Mesothelial cell of epicardium (in vitro differentiated cells): ENCODE measurements at regions not wholly inside any gene's neighbourhood (a gene's known extent, or its start where the extent isn't known, plus 50 kb on each side); places are given as distances from the start of the nearest gene placed in this dataset.
"Not testable (repeated sequence)": the region's sequence is repeated elsewhere in the genome, so short reads cannot be mapped to it uniquely, and the experiment has no call there.

Experiments used
- DNase-seq, 2 experiments: peaks; one replicate each; pipeline ENCODE4 v3.0.0; 2021; ENCODE audit warnings: low spot score in 2 of 2; ENCODE audit not compliant: unreplicated experiment in 2 of 2
- H3K27ac Mint-ChIP-seq: 2 replicates; pipeline ENCODE4 v1.8.0; 2021; ENCODE audit warnings: mixed read lengths
- H3K27me3 Mint-ChIP-seq: 2 replicates; pipeline ENCODE4 v1.8.0; 2021; ENCODE audit warnings: low read depth, mixed read lengths
- H3K36me3 Mint-ChIP-seq: 2 replicates; pipeline ENCODE4 v1.8.0; 2021; ENCODE audit warnings: mixed read lengths
- H3K4me1 Mint-ChIP-seq: 2 replicates; pipeline ENCODE4 v1.8.0; 2021; ENCODE audit warnings: mixed read lengths
- H3K4me3 Mint-ChIP-seq: 2 replicates; pipeline ENCODE4 v1.8.0; 2021; ENCODE audit warnings: mild to moderate bottlenecking, moderate library complexity, mixed read lengths
- H3K9me3 Mint-ChIP-seq: 2 replicates; pipeline ENCODE4 v1.8.0; 2021; ENCODE audit warnings: mixed read lengths
- TF ChIP-seq, protein P1 (sequence below): fragments of 200-600 bp; sonication (generic); IDR thresholded peaks from one replicate; pipeline ENCODE4 v1.5.0; 2021; ENCODE audit warnings: antibody characterized with exemption; ENCODE audit not compliant: unreplicated experiment

DNA sequence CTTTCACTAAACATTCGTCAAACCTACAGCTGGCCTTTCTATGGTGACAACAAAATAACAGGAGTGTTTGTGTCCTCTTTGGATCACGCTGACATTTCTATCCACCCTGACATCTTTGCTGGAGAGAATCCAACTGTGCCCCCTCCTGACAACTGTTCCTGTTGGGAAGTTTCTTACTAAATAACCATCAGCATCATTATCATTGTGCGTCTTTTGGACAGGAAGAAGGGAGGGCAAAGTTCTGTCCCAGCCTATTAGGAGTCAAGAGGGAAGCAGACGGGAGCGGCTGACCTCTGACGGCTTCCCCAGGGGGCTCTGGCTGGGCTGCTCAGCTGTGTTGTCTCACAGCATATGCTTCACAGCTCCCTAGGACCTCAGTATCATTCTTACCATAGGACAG, 195.9 kb upstream of the SULF2 start:
- H3K27me3 Mint-ChIP-seq, result peaks cover 3% of the 10 kb centered on the region
- TF ChIP-seq, protein P1, sequence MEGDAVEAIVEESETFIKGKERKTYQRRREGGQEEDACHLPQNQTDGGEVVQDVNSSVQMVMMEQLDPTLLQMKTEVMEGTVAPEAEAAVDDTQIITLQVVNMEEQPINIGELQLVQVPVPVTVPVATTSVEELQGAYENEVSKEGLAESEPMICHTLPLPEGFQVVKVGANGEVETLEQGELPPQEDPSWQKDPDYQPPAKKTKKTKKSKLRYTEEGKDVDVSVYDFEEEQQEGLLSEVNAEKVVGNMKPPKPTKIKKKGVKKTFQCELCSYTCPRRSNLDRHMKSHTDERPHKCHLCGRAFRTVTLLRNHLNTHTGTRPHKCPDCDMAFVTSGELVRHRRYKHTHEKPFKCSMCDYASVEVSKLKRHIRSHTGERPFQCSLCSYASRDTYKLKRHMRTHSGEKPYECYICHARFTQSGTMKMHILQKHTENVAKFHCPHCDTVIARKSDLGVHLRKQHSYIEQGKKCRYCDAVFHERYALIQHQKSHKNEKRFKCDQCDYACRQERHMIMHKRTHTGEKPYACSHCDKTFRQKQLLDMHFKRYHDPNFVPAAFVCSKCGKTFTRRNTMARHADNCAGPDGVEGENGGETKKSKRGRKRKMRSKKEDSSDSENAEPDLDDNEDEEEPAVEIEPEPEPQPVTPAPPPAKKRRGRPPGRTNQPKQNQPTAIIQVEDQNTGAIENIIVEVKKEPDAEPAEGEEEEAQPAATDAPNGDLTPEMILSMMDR, result no peak
- no peak for DNase-seq

DNA sequence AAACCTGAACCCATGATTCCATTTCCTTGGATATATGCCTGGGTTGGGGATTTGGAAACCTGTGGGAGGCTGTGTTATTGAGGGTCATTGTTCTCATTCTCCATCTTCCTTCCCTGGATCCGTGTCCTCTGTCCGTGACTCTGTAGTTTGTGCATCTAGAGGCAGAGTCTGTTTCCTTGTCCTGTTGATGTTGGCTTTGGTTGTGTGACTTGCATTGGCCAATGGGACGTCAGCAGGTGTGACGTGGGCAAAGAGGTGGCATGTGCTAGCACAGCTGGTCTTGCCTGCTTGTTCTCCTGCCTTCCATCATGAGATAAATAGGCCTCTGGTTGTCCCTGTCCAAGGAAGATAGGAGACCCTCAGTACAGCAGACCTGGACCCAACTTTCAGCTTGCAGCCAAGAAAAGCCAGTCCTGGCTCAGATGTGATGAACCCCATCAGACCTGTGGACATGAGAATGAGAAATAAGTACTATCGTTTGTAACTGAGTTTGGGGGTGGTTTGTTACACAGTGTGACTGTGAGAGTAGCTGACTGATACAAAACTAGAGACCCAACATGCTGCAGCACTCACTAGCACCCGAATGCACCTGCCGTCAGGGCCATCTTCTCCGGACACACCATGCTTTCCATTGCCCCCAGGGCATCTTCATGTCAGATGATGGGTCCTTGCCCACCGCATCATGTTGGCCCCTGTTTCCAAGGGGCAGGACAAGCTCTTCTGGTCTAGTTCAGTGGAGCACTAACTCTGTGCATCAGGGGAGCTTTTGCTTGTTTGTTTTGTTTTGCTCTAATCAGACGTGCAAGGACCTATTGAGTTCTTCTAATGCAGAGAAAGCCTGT, 195.3 kb upstream of the SULF2 start:
- DNase-seq, result no peak
- Mint-ChIP-seq H3K36me3 (no peaks in the 10 kb centered on the region), H3K9me3 (no peaks in the 10 kb centered on the region), H3K27me3 (peaks cover 3% of the 10 kb centered on the region), H3K4me3 (no peak overlapping the region), H3K27ac (no peak overlapping the region), H3K4me1 (peaks cover 11% of the 10 kb centered on the region)
- TF ChIP-seq, protein P1, result no peak

More for the DNA sequence above, 195.9 kb upstream of the SULF2 start:
- Mint-ChIP-seq H3K36me3 (no peaks in the 10 kb centered on the region), H3K4me3 (no peak overlapping the region), H3K27ac (no peak overlapping the region), H3K9me3 (no peaks in the 10 kb centered on the region), H3K4me1 (peaks cover 11% of the 10 kb centered on the region)

DNA sequence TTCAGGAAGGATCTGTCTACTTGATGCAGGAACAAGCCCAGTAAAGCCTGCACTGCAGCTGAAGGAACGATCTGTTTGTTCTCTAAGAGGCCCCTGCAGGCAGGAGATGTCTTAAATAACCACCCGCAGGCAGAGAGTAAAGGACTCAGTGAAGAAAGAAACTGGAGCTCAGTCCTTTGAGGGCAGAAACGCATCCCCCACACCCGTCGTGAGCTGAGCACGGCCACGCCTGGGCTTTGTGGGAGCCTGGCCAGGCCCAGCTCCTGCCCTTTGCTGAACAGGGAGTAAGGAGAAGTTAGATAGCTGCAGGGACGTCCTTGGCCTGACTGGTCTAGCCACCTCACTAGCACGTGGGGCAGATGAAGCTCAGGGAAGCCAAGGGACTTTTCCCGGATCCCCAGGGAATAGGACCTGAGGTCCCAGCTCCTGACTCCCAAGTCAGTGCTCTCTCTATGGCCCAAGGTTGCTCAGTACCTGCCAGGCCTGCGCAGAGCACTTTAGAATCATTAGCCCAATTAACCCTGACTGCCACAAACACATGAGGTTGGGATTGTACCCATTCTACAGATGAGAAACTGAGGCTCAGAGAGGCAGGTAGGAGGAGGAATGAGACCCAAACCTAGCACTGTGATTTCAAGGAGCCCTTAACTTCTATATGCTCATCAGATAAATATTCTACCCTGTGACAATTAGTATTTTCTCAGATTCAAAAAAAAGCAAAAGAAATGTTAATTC, 194.2 kb upstream of the SULF2 start:
- H3K4me3 Mint-ChIP-seq, H3K27me3 Mint-ChIP-seq, H3K36me3 Mint-ChIP-seq, H3K9me3 Mint-ChIP-seq, DNase-seq: not testable (repeated sequence)
- Mint-ChIP-seq H3K4me1 (peaks cover 11% of the 10 kb centered on the region), H3K27ac (peak overlapping the region; percentile 17)

DNA sequence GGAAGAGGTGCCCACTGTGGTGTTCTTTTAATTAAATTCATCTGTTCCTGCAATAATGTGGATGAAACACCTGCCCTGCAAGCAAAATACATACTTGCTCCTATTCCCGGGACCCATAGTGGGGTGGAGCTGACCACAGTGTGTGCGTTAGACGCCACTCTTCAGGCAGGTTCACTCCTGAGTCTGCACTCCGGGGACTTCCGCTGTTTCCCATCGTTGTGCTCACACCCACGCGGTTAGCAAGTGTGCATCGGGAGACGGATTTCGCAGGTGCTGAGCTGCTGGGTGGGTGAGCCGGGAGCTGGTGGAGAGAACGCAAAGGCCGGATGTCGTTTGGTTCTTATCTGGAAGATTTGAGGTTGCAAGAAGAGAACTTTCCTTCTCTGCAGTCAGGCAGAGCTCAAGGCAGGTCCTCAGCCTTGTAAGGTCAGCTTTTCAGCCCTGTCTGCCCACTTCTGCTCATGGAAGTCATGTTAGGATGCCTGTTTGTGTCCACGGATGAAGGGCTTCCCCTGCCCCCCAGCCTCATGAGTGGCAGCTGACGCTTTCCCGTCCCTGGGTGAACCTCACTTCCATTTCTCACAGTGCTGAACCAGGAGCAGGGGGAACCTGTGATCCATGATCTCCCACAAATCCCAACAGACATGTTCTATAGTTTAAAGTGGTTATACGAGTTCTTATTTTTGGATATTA, 193.3 kb upstream of the SULF2 start:
- peaks cover 11% of the 10 kb centered on the region for H3K4me1 Mint-ChIP-seq

DNA sequence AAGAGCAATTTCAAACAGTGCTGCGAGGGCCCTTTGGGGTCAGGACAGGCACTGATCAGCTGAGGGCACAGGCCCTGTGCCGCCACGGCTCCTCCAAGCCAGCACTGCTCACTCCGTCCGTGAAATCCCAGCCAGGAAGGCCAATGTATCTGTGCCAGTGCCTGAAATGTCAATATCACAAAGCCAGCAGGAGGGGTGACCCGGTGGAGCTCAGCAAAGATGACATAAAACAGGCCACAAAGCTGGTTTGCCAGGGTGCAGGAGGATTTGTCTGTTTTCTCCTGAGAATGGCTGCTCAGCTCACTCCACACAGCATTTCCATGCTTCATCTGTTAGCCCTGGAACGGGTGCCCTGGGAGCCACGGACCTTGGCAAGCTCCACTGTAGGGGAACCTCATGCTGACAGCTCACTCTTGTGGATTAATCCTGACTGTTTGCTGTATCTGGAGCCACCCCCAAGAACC, 192.5 kb upstream of the SULF2 start:
- DNase-seq, H3K4me3 Mint-ChIP-seq: not testable (repeated sequence)
- peaks cover 11% of the 10 kb centered on the region for H3K4me1 Mint-ChIP-seq

More for the DNA sequence above, 193.3 kb upstream of the SULF2 start:
- peak overlapping the region; percentile 17 for H3K27ac Mint-ChIP-seq
- DNase-seq, H3K27me3 Mint-ChIP-seq, H3K4me3 Mint-ChIP-seq, H3K9me3 Mint-ChIP-seq, H3K36me3 Mint-ChIP-seq: not testable (repeated sequence)

DNA sequence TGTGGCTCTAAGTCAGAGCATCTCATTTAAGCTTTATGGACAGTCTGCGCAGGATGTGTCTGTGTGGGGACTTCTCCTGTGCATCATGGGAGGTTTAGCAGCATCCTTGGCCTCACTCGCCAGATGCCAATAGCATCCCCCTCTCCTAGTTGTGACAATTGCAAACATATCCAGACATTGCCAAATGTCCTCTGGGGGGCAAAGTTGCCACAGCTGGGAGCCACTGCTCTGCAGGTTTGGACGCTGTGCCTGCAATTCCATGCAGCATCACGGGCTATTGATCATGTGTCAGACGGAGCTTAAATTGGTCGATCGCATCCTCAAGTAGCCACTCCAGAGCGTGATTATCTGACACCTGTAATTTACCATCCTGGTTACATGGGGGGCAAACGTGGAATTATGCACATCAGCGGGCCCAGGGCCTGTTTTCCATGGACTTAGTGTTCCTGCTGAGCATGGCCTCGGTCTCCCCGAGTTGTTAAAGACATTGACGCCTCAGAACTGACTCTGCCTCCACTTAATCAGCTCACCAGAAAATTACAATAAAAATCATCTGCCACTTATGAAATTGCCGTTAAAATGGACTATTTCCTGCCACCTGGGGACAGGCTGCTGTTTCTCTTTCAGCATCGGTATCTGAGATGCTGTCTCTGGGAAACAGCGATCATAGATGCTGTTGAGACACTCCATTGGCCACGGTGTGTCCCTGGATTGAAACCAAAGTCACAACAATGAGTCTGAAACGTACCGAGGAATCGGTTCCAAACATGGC, 191.9 kb upstream of the SULF2 start:
- not testable (repeated sequence) for H3K9me3 Mint-ChIP-seq, DNase-seq, H3K27ac Mint-ChIP-seq, H3K36me3 Mint-ChIP-seq, H3K4me3 Mint-ChIP-seq, H3K27me3 Mint-ChIP-seq
- H3K4me1 Mint-ChIP-seq, result peaks cover 13% of the 10 kb centered on the region

More for the DNA sequence above, 192.5 kb upstream of the SULF2 start:
- not testable (repeated sequence) for H3K27me3 Mint-ChIP-seq, H3K27ac Mint-ChIP-seq, H3K36me3 Mint-ChIP-seq, H3K9me3 Mint-ChIP-seq

DNA sequence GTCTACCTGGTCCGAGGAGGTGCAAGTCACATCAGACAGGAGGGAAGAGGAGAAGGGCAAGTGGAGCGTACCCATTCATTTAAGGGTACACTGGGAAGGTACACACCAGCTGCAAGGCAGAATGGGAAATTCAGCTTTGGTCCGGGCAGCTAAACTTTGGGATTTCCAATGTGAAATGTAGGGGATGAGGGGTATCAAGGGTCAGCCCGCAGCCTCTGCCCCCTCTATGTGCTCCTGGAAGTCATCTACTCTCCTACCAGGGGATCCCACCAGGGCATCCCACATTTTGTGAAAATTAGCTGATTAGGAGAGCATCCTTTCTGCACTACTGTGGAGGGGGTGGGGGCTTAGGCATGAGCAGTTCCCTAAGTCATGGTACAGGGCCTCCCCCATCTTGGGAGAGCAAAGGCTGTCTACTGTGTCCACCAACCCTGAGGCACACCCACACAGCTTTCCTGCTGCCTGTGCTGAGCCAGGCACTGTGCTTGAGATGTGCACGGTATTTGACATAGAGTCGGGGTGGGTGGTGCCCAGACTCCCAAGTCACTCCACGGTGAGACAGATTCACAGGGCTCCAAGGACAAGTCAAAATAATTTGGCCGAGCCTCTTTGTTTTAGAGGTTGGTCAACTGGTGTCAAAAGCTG, 189.1 kb upstream of the SULF2 start:
- Mint-ChIP-seq H3K4me1 (peaks cover 37% of the 10 kb centered on the region), H3K4me3 (no peak overlapping the region), H3K27me3 (peaks cover 5% of the 10 kb centered on the region), H3K9me3 (no peaks in the 10 kb centered on the region), H3K27ac (no peak overlapping the region), H3K36me3 (no peaks in the 10 kb centered on the region)
- TF ChIP-seq, protein P1, result no peak
- no peak for DNase-seq
